ENCODE measurements at regions not wholly inside any gene's neighbourhood (a gene's known extent, or its start where the extent isn't known, plus 50 kb on each side); places are given as distances from the start of the nearest gene placed in this dataset.

DNA sequence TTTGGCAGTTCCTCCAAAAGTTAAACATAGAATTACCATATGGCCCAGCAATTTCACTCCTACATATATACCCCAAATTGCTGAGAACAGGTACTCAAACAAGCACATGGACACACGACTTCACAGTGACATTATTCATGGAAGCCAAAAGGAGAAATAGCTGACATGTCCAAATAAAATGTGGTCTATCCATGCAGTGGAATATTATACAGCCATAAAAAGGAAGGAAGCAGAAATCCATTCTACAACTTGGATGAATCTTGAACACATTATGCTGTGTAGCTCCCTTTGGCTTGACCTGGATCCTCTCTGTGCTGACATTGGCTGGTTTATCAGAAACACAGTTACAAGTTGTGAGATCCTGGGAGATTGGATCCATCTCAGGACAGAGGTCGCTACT, 370.9 kb upstream of the EEF2KMT start:
- TF ChIP-seq CTCF (IDR thresholded peaks at IDR 0.05) (no peak), POLR2A (IDR thresholded peaks at IDR 0.05) (no peak)
